ENCODE measurements at regions not wholly inside any gene's neighbourhood (a gene's known extent, or its start where the extent isn't known, plus 50 kb on each side); places are given as distances from the start of the nearest gene placed in this dataset.

GRCh38 chr10:88086187-88086960 is 222.9 kb downstream of the PTEN start:
- DNase-seq: no peak

- DNase-seq: no peak
Measured at GRCh38 chr10:88088441-88089340, 225.3 kb downstream of the PTEN start.

DNA sequence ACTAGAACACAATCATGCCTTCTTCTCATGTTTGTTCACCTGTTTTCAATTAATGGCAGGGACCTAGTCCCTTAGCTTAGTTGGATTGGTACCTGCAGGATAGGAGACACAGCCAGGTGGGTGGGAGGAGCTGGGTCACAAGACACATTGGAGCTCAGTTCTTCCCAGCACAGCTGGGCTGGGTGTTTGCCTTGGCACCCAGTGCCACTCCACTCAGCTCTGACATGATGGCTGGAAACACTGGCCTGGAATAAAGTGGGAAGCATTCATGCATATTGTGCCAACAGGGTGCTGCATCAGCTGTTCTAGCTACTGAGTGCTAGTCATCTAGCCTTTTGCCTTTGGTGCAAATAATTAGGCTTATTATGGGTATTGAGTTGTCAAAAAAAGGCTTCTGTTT is 226.1 kb downstream of the PTEN start:
- no peak for DNase-seq

DNA sequence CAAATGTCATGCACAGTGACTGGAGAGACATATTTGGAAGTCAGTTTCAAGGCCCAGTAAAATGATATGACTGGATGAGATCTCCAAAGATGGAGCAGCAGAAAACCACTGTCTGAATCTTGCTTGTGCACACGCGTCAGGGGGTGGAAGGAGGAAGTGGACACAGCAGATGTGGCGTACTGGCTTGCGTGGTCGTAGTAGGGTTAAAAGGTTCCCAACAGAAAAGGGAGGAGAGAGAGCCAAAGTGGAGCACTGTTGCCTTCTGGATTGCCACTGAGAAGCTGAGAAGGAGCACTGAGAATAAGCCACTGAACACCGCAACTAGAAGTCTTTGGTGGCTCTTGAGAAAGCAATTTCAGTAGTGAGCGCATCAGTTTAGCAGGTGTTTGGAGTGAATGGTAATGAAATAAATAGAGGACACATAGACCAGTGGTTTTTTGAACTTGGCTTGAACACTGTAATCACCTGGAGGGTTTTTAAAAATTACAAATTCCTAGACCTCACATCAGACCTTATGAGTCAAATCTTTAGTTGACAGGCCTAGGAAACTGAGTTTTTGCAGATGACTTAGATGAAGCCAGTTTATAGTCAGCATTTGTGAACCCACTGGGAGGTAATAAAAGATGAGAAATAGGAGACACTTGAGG is 227.3 kb downstream of the PTEN start:
- no peak for DNase-seq

GRCh38 chr10:88091490-88092061 is 228.2 kb downstream of the PTEN start:
- DNase-seq: peak; percentile 9 to 31 (median 14)

GRCh38 chr10:88092265-88092664 is 228.8 kb downstream of the PTEN start:
- no peak for DNase-seq

- DNase-seq: peak in 1 of 4 experiments; percentile 5
Measured at GRCh38 chr10:88092973-88093372, 229.5 kb downstream of the PTEN start.

DNA sequence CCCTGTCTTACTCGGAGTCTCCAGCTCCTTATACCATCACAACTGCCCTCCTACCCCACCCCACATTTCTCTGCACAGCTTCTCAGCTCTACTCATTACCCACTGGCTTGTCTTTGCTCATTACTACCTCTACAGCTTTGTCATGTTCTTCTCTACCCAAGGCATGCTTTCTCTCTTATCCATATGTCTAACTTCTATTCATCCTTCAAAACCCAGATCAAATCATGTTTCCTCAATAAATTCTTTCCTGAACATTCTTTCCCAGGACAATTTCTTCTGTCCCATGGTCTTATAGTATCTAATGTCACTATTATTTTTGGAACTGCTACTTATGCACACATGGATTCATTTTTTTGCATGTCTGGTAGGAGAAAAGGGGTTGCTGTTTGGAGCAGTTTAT is 231.4 kb downstream of the PTEN start:
- DNase-seq: no peak

DNA sequence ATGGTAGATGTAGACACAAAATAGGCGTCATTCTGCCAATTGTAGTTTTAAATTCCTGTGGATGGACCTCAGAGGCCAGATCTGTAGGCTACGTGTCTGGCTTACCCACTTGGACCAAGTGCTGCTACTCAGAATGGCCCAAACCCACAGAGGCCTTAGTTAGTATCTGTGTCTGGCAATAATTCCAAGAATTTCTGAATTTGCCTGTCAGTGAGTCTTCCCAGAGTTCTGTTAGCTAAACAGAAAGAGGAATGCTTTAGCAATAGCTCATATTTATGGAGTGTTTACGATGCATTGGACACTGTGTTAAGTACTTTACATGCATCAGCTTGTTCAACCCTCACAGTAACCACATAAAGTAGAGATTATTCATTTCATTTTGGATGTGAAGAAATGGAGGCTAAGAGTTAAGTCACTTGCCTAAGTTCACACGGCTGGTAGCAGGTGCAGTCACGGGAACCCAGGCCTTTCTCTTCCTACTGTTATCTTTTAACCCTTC is 231.8 kb downstream of the PTEN start:
- DNase-seq: no peak

GRCh38 chr10:88095778-88096431 is 232.5 kb downstream of the PTEN start:
- DNase-seq: no peak

- DNase-seq: no peak
Measured at GRCh38 chr10:88097092-88097516, 233.7 kb downstream of the PTEN start.

- no peak for DNase-seq
Measured at GRCh38 chr10:88097536-88097935, 234.1 kb downstream of the PTEN start.

DNA sequence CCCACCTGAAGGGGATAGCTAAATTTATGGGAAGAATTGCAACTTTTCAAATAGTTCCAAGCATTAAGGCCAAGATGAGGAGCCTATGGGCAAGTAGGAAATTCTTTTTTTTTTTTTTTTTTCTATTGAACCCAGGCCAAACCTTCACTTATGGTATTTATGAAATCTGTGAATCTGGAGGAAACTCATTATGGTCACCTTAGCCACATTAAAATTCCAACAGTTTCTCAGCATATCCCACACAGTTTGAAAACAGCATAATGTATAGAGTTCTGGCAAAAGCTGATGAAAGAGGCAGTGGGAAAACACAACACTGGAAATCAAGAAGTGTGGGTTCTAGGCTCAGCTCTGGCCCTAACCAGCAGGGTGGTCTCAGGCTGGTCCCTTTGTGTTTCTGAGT is 236.9 kb downstream of the PTEN start:
- DNase-seq: no peak

GRCh38 chr10:88101666-88102065 is 238.2 kb downstream of the PTEN start:
- no peak for DNase-seq

DNA sequence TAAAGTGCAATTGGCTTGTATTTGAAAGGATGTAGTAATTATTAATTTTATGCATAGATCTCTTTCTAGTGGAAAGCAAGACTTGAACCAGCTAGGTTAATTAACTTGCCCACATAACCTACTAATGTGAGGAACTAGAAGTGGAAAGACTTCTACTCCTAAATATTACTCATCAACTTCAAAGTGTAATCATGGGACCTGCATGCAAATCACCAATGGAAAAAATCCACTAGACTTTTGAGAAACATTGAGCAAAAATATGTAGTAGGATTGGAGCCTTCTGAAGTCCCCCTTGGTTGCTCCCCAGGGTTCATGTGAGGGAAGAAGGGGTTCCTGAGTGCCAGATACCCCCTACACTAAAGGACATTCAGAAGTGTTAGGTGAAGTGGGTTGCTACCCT is 240.2 kb downstream of the PTEN start:
- DNase-seq: no peak

DNA sequence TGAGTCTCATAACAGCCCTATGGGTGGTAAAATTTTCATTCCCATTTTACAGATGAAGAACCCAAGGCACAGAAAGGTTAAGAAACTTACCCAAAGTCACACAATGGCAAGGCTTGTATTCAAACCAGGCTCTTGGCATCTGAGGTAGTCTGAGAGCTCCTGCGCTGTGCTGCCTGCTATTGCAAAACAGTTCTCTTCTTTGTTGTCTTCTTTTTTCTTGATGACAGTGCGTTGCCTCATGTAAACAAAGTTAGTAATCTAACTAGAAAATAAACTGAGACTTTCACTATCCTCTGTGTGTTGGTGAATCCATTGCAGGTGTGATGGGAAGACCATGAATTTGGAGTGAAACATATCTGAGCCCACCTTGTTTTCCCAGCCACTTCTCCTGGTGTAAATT is 240.8 kb downstream of the PTEN start:
- DNase-seq: no peak

GRCh38 chr10:88106366-88106765 is 242.9 kb downstream of the PTEN start:
- no peak for DNase-seq

DNA sequence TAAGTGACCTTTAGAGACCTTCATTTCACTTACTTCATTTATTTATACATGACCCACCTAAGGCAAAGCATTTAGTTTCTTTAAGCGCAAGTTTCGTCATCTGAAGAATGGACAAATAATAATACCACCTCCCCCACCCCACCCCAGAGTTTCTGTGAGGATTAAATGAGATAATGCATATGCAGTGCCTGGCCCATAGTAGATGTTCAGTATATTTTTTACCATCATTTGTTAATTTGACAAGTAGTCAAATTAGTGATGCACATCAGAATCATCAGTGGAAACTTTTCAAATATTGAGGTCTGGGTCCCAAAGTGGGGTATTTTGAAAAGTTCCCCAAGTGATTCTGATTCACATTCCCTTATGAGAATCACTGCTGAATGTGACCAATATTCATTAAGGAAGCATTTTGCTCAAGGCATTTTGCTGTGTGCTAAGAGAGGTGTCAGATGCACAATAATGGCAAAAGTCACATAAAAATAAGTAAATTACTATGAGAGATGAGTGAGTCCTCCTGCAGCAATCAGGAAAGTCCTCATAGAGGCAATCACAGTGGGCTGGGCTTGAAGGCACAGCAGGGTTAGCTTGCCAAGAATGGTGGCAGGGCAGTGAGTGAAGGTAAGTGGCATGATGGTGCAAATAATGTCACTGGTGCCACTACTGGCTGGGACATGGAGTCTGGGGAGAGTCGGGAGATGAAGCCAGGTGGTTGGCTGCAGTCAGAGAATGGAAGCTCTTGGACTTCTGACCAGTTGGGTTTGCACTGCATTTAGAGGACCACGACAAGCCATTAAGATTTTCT is 244.1 kb downstream of the PTEN start:
- no peak for DNase-seq

GRCh38 chr10:88108115-88108610 is 244.7 kb downstream of the PTEN start:
- DNase-seq: no peak

- no peak for DNase-seq
Measured at GRCh38 chr10:88110355-88110754, 246.9 kb downstream of the PTEN start.

GRCh38 chr10:88110822-88111221 is 247.4 kb downstream of the PTEN start:
- DNase-seq: no peak
